GM20431 (cell line): ENCODE measurements at regions not wholly inside any gene's neighbourhood (a gene's known extent, or its start where the extent isn't known, plus 50 kb on each side); places are given as distances from the start of the nearest gene placed in this dataset.

Source experiments
- in situ Hi-C: fragments of 300-500 bp; cut with MseI, MboI; formaldehyde crosslinking; loops from one replicate; pipeline ENCODE4 v1.15.0; 2020; ENCODE audit warnings: low sequenced_read_pairs; ENCODE audit not compliant: unreplicated experiment

GRCh38 chr1:200290010-200290685, 119.7 kb downstream of the ZNF281 start:
- in situ Hi-C loops: no loop called here

- in situ Hi-C loops: loop anchor here (10.0 kb wide), 1 partner anchor 197 kb away; no protein-coding TSS in a partner anchor
Measured at GRCh38 chr1:200288226-200288625, 121.6 kb downstream of the ZNF281 start.

- in situ Hi-C loops: loop anchor here (10.0 kb wide), 1 partner anchor 201 kb away; no protein-coding TSS in a partner anchor
Measured at GRCh38 chr1:200284236-200284635, 125.6 kb downstream of the ZNF281 start.

GRCh38 chr1:200282497-200283122, 127.2 kb downstream of the ZNF281 start:
- in situ Hi-C loops: loop anchor here (10.0 kb wide), 1 partner anchor 202 kb away; no protein-coding TSS in a partner anchor

GRCh38 chr1:200281201-200281835, 128.5 kb downstream of the ZNF281 start:
- in situ Hi-C loops: loop anchor here (10.0 kb wide), 1 partner anchor 203 kb away; no protein-coding TSS in a partner anchor

GRCh38 chr1:200279810-200280411, 129.9 kb downstream of the ZNF281 start:
- in situ Hi-C loops: loop anchor here (10.0 kb wide), 1 partner anchor 205 kb away; no protein-coding TSS in a partner anchor

- in situ Hi-C loops: no loop called here
Measured at GRCh38 chr1:200275816-200276453, 133.9 kb downstream of the ZNF281 start.

GRCh38 chr1:200275415-200275814, 134.4 kb downstream of the ZNF281 start:
- in situ Hi-C loops: no loop called here

- in situ Hi-C loops: no loop called here
Measured at GRCh38 chr1:200274116-200274515, 135.7 kb downstream of the ZNF281 start.

- in situ Hi-C loops: no loop called here
Measured at GRCh38 chr1:200272481-200273068, 137.3 kb downstream of the ZNF281 start.

GRCh38 chr1:200269256-200269655, 140.6 kb downstream of the ZNF281 start:
- in situ Hi-C loops: no loop called here

- in situ Hi-C loops: no loop called here
Measured at GRCh38 chr1:200267937-200268336, 141.9 kb downstream of the ZNF281 start.

GRCh38 chr1:200267458-200267857, 142.4 kb downstream of the ZNF281 start:
- in situ Hi-C loops: no loop called here

- in situ Hi-C loops: no loop called here
Measured at GRCh38 chr1:200266871-200267270, 143.0 kb downstream of the ZNF281 start.

- in situ Hi-C loops: no loop called here
Measured at GRCh38 chr1:200265881-200266280, 144.0 kb downstream of the ZNF281 start.

GRCh38 chr1:200265104-200265503, 144.7 kb downstream of the ZNF281 start:
- in situ Hi-C loops: no loop called here

- in situ Hi-C loops: no loop called here
Measured at GRCh38 chr1:200263203-200263602, 146.6 kb downstream of the ZNF281 start.

GRCh38 chr1:200262326-200262965, 147.4 kb downstream of the ZNF281 start:
- in situ Hi-C loops: no loop called here

GRCh38 chr1:200260597-200261335, 149.1 kb downstream of the ZNF281 start:
- in situ Hi-C loops: no loop called here
